ENCODE measurements at regions not wholly inside any gene's neighbourhood (a gene's known extent, or its start where the extent isn't known, plus 50 kb on each side); places are given as distances from the start of the nearest gene placed in this dataset.

GRCh38 chrX:131894995-131895394 is 128.1 kb upstream of the STK26 start:
- TF ChIP-seq POLR2A (IDR thresholded peaks at IDR 0.05) (no peak), CTCF (IDR thresholded peaks at IDR 0.05) (no peak)
